Esophagus (tissue), 2 donors: ENCODE measurements at regions not wholly inside any gene's neighbourhood (a gene's known extent, or its start where the extent isn't known, plus 50 kb on each side); places are given as distances from the start of the nearest gene placed in this dataset.

Source experiments
- H3K27ac ChIP-seq, 2 donors: one replicate each; pipeline ENCODE4 v1.5.1; 2013; ENCODE audit warnings: low read depth in 2 of 2, mild to moderate bottlenecking in 2 of 2, inconsistent platforms in 1 of 2, low read length in 1 of 2, moderate library complexity in 1 of 2
- H3K27me3 ChIP-seq, 2 donors: one replicate each; pipeline ENCODE4 v1.6.1; 2013; ENCODE audit warnings: low read length in 2 of 2, control low read depth in 1 of 2, mild to moderate bottlenecking in 1 of 2; ENCODE audit not compliant: insufficient read depth in 2 of 2, control insufficient read depth in 1 of 2
- H3K36me3 ChIP-seq, 2 donors: one replicate each; pipeline ENCODE4 v1.6.1; 2013; ENCODE audit warnings: low read length in 1 of 2; ENCODE audit not compliant: control insufficient read depth in 2 of 2, insufficient read depth in 2 of 2
- H3K4me1 ChIP-seq, 2 donors: one replicate each; pipeline ENCODE4 v1.6.1; 2013; ENCODE audit warnings: low read length in 1 of 2; ENCODE audit not compliant: control insufficient read depth in 2 of 2, insufficient read depth in 2 of 2
- H3K4me3 ChIP-seq, 2 donors: one replicate each; pipeline ENCODE4 v1.5.1; 2013; ENCODE audit warnings: low read length in 2 of 2, mild to moderate bottlenecking in 2 of 2, low read depth in 1 of 2, moderate library complexity in 1 of 2
- H3K9me3 ChIP-seq, 2 donors: one replicate each; pipeline ENCODE4 v1.6.1; 2013; ENCODE audit warnings: mild to moderate bottlenecking in 2 of 2, low read depth in 1 of 2, low read length in 1 of 2, moderate library complexity in 1 of 2; ENCODE audit not compliant: control insufficient read depth in 2 of 2, insufficient read depth in 1 of 2
- WGBS, 2 donors: extraction: QIAGEN DNeasy Blood & Tissue Kit; methylation state at CpG; one replicate each; pipeline ENCODE4 v1.1.7; 2013; 5-methylcytosine and 5-hydroxymethylcytosine counted together
- donor health status: healthy with polysubstance abuse.
- donor health status: Bipolar disorder and iron deficiency.

- no peaks in the 10 kb centered on the region for H3K4me1 ChIP-seq
- no peaks in the 10 kb centered on the region for H3K36me3 ChIP-seq
- H3K4me3 ChIP-seq = no peak overlapping the region
- no peak overlapping the region for H3K27ac ChIP-seq
- WGBS, 2 donors = 67 to 75% methylated on average over 4 of the region's 4 CpGs
- no peaks in the 10 kb centered on the region for H3K27me3 ChIP-seq
- no peaks in the 10 kb centered on the region for H3K9me3 ChIP-seq
Measured at GRCh38 chr11:92432515-92432914, 207.9 kb downstream of the FAT3 start.

- Histone ChIP-seq H3K4me1 (no peaks in the 10 kb centered on the region), H3K36me3 (no peaks in the 10 kb centered on the region), H3K9me3 (no peaks in the 10 kb centered on the region), H3K27me3 (no peaks in the 10 kb centered on the region), H3K4me3 (no peak overlapping the region), H3K27ac (no peak overlapping the region)
- 87% methylated on average over 8 of the region's 8 CpGs for WGBS, 2 donors
Measured at GRCh38 chr11:92436034-92436920, 211.7 kb downstream of the FAT3 start.

GRCh38 chr11:92439133-92439532 lies 214.5 kb downstream of the FAT3 start:
- 56 to 61% methylated on average over 1 of the region's 1 CpG for WGBS, 2 donors

GRCh38 chr11:92440701-92441442 lies 216.3 kb downstream of the FAT3 start:
- Histone ChIP-seq H3K27me3 (no peaks in the 10 kb centered on the region), H3K4me1 (no peaks in the 10 kb centered on the region), H3K27ac (no peak overlapping the region), H3K36me3 (no peaks in the 10 kb centered on the region), H3K4me3 (no peak overlapping the region), H3K9me3 (no peaks in the 10 kb centered on the region)
- WGBS, 2 donors = 61 to 65% methylated on average over 4 of the region's 4 CpGs

More at GRCh38 chr11:92439133-92439532, 214.5 kb downstream of the FAT3 start:
- H3K4me3 ChIP-seq = no peak overlapping the region
- H3K9me3 ChIP-seq = no peaks in the 10 kb centered on the region
- H3K27ac ChIP-seq = no peak overlapping the region
- H3K4me1 ChIP-seq = no peaks in the 10 kb centered on the region
- H3K27me3 ChIP-seq = no peaks in the 10 kb centered on the region
- no peaks in the 10 kb centered on the region for H3K36me3 ChIP-seq

DNA sequence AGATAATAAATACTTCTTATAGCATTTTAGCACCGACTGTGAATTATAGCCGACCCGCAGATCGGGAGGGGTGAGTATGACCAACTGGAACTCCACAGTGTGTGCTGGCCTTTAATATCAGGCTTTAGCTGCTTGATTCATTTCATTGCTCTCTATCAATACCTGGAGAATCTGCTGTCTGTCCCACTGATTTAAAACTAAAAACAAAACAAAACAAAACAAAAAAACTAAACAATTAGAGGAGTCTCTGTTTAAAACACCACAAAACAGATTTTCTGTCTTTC lies 216.8 kb downstream of the FAT3 start:
- H3K4me3 ChIP-seq = no peak overlapping the region
- H3K36me3 ChIP-seq = no peaks in the 10 kb centered on the region
- 75 to 76% methylated on average over 4 of the region's 4 CpGs for WGBS, 2 donors
- H3K4me1 ChIP-seq = no peaks in the 10 kb centered on the region
- H3K9me3 ChIP-seq = no peaks in the 10 kb centered on the region
- no peaks in the 10 kb centered on the region for H3K27me3 ChIP-seq
- H3K27ac ChIP-seq = no peak overlapping the region

DNA sequence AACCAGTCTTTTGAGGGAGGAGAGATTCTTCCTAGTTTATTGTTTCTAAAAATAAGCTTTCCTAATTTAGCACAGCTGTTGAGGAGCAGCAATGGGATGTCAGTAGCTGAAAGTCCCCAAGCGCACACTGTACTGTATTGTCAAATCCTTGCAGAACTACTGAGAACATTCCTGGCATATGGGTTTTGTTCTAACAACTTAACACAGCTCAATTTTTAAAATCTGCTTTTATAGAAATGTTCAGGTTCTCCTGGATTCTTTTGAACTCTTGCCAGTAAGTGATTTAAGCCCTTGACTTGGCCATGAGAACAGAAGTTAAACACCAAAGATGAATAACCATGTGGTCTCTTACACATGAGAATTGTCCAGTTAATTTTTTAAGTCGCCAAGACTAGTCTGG lies 218.6 kb downstream of the FAT3 start:
- H3K4me1 ChIP-seq = no peaks in the 10 kb centered on the region
- H3K4me3 ChIP-seq = no peak overlapping the region
- no peak overlapping the region for H3K27ac ChIP-seq
- H3K27me3 ChIP-seq = no peaks in the 10 kb centered on the region
- WGBS, 2 donors = 58 to 61% methylated on average over 2 of the region's 2 CpGs
- H3K36me3 ChIP-seq = no peaks in the 10 kb centered on the region
- H3K9me3 ChIP-seq = no peaks in the 10 kb centered on the region

GRCh38 chr11:92447586-92447985 lies 223.0 kb downstream of the FAT3 start:
- WGBS, 2 donors = 77 to 78% methylated on average over 3 of the region's 3 CpGs
- Histone ChIP-seq H3K36me3 (no peaks in the 10 kb centered on the region), H3K4me1 (no peaks in the 10 kb centered on the region), H3K9me3 (no peaks in the 10 kb centered on the region), H3K27ac (peak overlapping the region in 1 of 2 donors; percentile 55), H3K4me3 (no peak overlapping the region), H3K27me3 (no peaks in the 10 kb centered on the region)

- no peaks in the 10 kb centered on the region for H3K9me3 ChIP-seq
- no peak overlapping the region for H3K4me3 ChIP-seq
- H3K27ac ChIP-seq = no peak overlapping the region
- H3K36me3 ChIP-seq = no peaks in the 10 kb centered on the region
- no peaks in the 10 kb centered on the region for H3K4me1 ChIP-seq
- no peaks in the 10 kb centered on the region for H3K27me3 ChIP-seq
- 72 to 86% methylated on average over 2 of the region's 2 CpGs for WGBS, 2 donors
Measured at GRCh38 chr11:92449222-92449621, 224.6 kb downstream of the FAT3 start.

DNA sequence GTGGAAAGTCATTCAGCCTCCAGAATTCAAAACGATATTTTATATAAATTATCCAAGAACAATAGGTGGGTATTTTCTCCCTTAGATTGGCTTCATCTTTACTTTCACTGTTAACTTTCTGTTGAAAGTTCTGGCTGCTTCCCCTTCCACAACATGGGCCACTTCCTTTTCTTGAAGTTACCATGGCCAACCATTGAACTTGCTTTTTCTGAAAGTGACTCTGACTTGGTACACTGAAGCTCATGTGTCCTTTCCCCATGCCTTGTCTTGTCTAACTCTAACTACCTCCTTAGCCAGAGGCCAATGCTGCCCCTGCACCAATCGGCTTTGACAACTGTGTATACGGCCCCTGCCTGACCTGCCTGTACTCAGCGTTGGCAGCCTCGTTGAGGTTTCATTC lies 225.2 kb downstream of the FAT3 start:
- H3K27me3 ChIP-seq = no peaks in the 10 kb centered on the region
- 71 to 93% methylated on average over 5 of the region's 5 CpGs for WGBS, 2 donors
- no peaks in the 10 kb centered on the region for H3K9me3 ChIP-seq
- no peak overlapping the region for H3K27ac ChIP-seq
- no peaks in the 10 kb centered on the region for H3K36me3 ChIP-seq
- no peaks in the 10 kb centered on the region for H3K4me1 ChIP-seq
- no peak overlapping the region for H3K4me3 ChIP-seq

DNA sequence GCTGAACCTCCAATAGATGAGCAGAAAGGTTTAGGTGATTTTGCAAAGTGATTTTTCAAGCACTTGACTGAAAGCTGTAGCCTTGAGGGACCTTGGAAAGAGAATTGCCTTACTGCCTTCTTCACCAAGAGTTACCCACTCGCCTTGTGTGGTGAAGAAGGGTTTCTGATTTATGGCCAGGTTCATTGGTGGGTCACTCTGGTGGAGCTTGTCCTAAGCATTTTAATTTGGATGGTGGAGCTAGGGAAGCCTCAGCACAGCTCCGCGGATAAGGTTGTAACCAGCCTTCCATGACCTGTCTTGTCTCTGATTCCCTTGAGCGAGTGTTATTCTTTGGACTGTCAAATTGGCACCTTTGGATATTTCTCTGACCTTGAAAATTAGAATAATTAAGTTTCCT lies 226.4 kb downstream of the FAT3 start:
- 92 to 93% methylated on average over 4 of the region's 4 CpGs for WGBS, 2 donors

More for the DNA sequence above, 226.4 kb downstream of the FAT3 start:
- Histone ChIP-seq H3K9me3 (no peaks in the 10 kb centered on the region), H3K27me3 (no peaks in the 10 kb centered on the region), H3K4me1 (no peaks in the 10 kb centered on the region), H3K4me3 (no peak overlapping the region), H3K36me3 (no peaks in the 10 kb centered on the region), H3K27ac (no peak overlapping the region)
